M059J (cell line): ENCODE measurements at regions not wholly inside any gene's neighbourhood (a gene's known extent, or its start where the extent isn't known, plus 50 kb on each side); places are given as distances from the start of the nearest gene placed in this dataset.

Experiments used
- DNase-seq: peaks from one replicate; pipeline ENCODE4 v3.0.0-alpha.2; 2012; ENCODE audit warnings: low read depth

GRCh38 chr7:41046221-41046761 is 656.6 kb downstream of the INHBA start:
- peak; percentile 83 for DNase-seq

- DNase-seq = peak; percentile 74
These were observed 657.2 kb downstream of the INHBA start for GRCh38 chr7:41045556-41046123.

DNA sequence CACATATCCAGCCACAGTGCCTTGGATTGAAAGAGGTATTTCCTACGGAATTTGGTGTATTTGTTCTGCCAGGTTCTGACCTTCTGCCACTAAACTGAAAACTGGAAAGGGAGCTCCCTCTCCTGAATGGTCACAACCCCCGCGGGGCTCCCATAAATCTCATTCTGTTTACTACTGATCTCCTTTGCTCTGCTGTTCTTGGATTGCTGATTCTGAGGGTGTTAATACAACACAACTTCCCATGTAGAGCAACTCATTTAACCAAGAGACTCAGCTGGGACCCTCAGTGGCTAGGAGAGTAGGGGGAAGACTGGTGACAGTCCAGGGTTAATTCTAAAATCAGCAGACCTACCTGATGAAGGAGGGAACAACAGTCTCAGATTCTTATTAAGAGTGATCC is 662.9 kb downstream of the INHBA start:
- DNase-seq = no peak

DNA sequence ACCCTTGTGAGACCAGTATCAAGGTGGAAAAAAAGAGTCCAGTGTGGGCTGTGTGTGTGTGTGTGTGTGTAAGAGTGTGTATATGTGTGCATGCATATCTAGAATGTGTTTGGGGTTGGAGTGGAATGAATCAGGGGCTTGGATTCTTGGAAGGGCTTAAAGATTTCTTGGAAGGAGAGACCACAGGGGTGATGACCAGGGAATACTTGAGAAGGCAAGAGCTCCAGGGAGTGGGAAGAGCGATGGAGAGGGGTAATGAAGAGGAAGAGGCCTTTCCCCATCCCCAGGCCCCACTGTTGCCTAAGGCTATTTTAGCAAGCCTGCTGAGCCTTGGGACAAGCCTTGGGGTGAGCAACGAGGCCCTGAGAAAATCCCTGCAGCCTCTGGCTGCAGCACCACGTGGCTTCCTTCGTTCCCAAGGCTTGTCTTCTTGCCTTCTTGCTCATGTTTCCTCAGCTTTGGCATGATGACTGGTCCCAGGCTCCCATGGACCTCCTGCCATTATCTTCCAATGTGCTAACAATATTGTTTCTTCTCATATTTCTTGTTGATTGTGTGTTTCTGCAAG is 663.4 kb downstream of the INHBA start:
- no peak for DNase-seq

- no peak for DNase-seq
These were observed 664.7 kb downstream of the INHBA start for GRCh38 chr7:41038211-41038610.

- no peak for DNase-seq
These were observed 665.2 kb downstream of the INHBA start for GRCh38 chr7:41037691-41038090.

DNA sequence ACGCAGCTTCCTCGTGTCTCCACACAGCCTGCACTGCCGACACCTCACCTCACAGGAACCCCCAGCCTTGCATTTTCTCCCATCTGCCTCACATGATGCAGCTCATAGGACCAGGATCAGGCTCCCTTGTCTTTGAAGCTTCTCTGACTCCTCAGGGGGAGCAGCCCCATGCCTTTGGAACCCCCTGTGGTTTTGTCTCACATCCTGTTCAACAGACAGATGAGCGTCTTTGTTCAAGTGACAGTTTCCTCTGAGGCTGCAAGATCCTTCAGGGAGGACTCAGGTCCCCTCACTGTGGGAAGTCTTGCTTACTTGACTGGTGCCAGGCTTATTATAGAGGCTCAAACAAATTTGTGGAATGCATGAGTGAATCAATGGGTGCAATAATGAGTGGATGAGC is 667.1 kb downstream of the INHBA start:
- no peak for DNase-seq

- peak; percentile 87 for DNase-seq
These were observed 669.4 kb downstream of the INHBA start for GRCh38 chr7:41033500-41033899.

DNA sequence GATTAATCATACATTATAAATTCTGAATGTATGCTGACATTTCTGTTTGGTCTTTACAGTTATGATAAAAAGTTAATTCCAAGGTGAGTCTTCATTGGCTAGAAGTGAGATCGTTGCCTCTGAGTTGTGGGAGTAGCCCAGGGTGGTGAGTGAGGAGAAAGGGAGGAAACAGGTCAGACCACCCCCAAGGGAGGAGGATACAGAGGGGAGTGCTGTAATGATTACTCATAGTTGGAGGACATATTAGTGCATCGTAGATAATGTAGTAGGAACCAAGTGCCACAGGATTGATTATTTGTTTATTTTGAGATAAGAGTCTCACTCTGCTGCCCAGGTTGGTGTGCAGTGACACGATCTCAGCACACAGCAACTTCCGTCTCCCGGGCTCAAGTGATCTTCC is 672.2 kb downstream of the INHBA start:
- DNase-seq = peak; percentile 54

DNA sequence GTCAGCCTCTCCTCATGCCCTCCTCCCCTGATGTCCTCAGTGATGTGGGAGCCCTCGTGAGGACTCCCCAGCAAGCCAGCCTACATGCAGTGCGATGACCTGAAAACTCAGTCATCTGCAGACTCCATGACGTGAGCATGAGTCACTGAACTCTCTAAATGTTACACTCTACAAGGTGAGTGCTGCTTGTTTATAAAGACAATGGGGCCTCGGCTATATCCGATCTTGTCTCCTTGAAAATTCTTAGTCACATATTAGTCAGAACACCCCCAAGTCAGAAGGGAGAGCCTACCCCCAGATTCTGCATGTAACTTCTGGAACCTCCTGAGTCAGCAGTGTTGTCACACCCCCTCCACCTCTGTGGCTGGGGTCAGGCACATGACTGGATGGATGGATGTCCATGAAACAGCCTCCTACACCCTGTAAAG is 673.8 kb downstream of the INHBA start:
- peak; percentile 100 for DNase-seq

DNA sequence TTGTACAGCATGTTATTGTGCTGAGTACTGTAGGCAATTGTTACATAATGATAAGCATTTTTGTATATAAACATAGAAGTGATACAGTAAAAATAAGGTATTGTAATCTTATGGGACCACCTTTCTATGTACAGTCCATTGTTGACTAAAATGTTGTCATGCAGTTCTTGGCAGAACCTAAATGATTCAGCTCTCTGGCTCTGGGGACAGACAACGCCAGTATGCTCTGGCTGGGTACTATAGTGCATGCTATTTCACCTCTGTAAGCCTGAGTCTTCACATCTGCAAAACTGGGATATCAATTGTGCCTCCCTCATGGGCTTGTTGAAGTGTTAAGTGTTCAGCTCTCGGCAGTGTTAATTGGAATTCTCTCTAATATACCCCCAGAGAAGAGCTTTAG is 674.3 kb downstream of the INHBA start:
- DNase-seq = peak; percentile 53

- DNase-seq = peak; percentile 98
These were observed 675.3 kb downstream of the INHBA start for GRCh38 chr7:41027428-41028115.

DNA sequence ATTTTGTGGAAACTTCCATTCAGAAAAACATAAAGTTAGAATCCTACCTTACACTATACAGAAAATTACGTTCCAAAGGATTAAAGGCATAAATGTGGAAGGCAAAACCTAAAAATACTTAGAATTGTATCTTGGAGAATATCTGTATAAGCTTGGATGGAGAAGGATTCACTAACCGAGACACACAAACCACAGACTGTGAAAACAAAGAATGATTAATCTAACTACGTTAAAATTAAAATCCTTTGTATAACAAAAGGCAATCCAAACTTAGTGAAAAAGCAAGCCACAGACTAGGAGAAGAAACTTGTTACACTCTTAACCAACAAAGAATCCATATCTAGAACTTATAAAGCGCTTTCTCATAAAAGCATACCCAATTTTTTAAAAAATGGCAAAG is 678.8 kb downstream of the INHBA start:
- peak; percentile 44 for DNase-seq

DNA sequence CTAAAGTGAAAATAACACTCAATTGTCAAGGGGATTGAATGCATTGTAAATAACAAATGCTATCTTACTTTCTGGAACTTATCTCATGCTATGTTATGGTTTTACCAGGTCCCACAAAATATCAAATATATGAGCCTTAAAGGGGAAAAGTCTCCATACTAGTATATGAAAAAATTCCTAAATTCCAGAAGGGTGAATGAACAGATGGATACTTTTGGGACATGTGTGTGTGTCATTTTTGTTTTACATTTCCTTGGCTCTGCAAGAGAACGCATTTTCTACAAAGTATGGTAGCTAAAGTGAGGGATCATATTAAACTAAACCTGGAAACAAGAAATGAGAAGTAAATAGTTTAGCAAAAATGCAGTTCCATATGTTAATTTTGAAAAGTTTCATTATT is 682.8 kb downstream of the INHBA start:
- no peak for DNase-seq

DNA sequence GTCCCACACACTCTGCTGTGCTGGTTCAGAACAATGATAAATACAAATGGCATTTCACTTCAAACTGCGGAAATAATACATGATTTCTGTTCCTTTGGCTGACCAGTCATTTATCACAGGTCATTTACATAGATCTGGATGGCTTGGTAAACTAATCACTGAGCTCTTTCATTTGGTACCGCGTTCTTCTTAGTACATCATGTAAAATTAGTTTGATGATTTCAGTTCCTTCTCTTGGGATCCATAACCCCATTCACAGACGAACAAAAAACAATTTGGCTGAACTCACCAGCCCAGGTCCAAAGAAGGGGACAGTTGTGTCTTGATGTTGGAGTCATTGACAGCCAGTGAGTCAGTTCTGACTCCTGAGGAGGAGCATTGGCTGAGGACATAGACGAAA is 689.8 kb downstream of the INHBA start:
- no peak for DNase-seq

DNA sequence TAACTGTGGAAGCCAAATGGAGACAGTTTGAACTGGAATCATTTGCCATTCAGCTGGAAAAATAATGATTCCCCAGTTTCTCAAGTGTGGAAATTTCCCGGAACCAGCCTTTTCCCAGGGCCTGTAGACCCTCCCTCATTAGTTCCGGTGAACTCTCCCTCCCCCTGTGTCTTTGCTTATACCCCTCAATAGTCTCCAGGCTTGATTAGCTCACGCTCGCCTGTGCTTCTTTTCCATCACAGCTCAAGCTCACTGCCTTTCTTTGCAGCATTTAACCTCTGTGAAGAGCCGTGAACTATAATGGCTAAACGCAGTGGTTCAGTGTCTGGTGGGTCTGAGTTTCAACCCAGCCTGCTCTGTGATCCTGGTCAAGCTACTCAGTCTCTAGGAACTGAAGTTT is 690.8 kb downstream of the INHBA start:
- no peak for DNase-seq

DNA sequence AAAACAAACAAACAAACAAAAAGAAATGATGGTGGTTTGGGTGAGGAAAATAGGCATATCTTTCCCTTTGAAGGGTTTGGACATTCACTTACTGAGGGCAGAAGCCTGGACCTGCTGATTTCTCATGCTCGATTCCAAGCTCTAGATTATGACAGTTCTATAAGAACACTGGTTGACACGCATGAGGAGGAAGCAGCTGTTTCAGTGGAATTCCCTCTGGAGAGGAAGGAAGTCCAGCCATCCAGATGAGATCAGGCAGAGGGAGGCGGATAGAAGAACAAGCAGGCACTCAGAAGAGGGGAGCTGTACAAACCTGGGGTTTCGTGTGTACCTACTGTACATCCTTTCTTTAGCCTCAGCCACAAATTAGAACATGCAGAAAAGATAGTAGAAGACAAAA is 691.9 kb downstream of the INHBA start:
- no peak for DNase-seq

DNA sequence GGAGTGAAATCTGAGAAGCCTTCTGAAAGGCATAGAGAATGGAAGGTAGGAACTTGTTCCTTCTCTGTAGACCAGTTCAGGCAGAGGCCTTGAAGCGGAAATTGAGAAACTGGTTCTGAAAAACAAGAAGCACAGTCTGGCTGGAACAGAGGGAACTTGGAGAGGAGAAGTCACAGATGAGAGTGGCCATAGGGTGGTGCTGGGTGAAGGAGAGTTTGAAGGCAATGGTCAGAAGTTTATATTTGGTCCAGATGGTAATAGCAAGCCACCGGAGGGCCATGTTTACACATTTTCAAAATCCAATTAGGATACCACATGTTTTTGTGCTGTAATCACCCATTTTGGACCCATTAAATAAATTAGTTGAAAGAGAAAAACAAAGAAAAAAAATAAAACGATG is 692.5 kb downstream of the INHBA start:
- no peak for DNase-seq

- DNase-seq = no peak
These were observed 695.1 kb downstream of the INHBA start for GRCh38 chr7:41007811-41008210.

DNA sequence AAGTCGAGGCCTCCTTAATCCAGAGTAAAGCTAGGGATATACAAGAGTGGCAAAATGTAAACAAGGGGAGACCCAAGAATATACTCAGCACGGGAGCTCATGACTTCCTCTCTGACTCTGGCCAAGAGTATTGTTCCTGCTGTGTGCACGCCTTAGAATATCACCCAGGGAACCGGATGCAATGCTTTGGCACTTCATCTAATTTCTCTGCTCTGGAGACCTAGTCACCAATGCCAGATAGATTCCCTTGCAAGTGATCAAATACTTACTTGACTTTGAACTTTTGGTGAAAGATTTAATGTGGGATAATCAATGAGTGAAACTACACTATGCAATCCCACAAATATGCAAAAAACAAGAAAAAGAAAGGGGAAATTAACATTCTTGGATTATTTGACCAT is 695.5 kb downstream of the INHBA start:
- no peak for DNase-seq

- DNase-seq = peak; percentile 42
These were observed 696.4 kb downstream of the INHBA start for GRCh38 chr7:41006306-41006995.

- peak; percentile 79 for DNase-seq
These were observed 697.5 kb downstream of the INHBA start for GRCh38 chr7:41005374-41005901.
